ENCODE measurements at regions not wholly inside any gene's neighbourhood (a gene's known extent, or its start where the extent isn't known, plus 50 kb on each side); places are given as distances from the start of the nearest gene placed in this dataset.

GRCh38 chr12:4134448-4135263 is 138.9 kb upstream of the CCND2 start:
- DNase-seq (ENCODE audit: low spot score) = no peak

- DNase-seq (ENCODE audit: low spot score) = no peak
Measured at GRCh38 chr12:4133636-4134447, 139.7 kb upstream of the CCND2 start.

- DNase-seq (ENCODE audit: low spot score) = no peak
Measured at GRCh38 chr12:4133029-4133428, 140.5 kb upstream of the CCND2 start.

- DNase-seq (ENCODE audit: low spot score) = no peak
Measured at GRCh38 chr12:4121506-4122020, 152.0 kb upstream of the CCND2 start.

- no peak for DNase-seq (ENCODE audit: low spot score)
Measured at GRCh38 chr12:4120316-4120917, 153.1 kb upstream of the CCND2 start.

GRCh38 chr12:4119157-4119761 is 154.3 kb upstream of the CCND2 start:
- DNase-seq (ENCODE audit: low spot score) = no peak

- DNase-seq (ENCODE audit: low spot score) = no peak
Measured at GRCh38 chr12:4118601-4119156, 154.9 kb upstream of the CCND2 start.

GRCh38 chr12:4118017-4118510 is 155.5 kb upstream of the CCND2 start:
- no peak for DNase-seq (ENCODE audit: low spot score)

GRCh38 chr12:4117386-4118016 is 156.1 kb upstream of the CCND2 start:
- DNase-seq (ENCODE audit: low spot score) = no peak

GRCh38 chr12:4116251-4117111 is 157.1 kb upstream of the CCND2 start:
- DNase-seq (ENCODE audit: low spot score) = peak; percentile 44

- DNase-seq (ENCODE audit: low spot score) = no peak
Measured at GRCh38 chr12:4115570-4115969, 158.0 kb upstream of the CCND2 start.

GRCh38 chr12:4114986-4115385 is 158.6 kb upstream of the CCND2 start:
- no peak for DNase-seq (ENCODE audit: low spot score)

GRCh38 chr12:4112734-4113325 is 160.7 kb upstream of the CCND2 start:
- DNase-seq (ENCODE audit: low spot score) = no peak

GRCh38 chr12:4112290-4112689 is 161.3 kb upstream of the CCND2 start:
- DNase-seq (ENCODE audit: low spot score) = no peak

GRCh38 chr12:4111010-4111409 is 162.6 kb upstream of the CCND2 start:
- no peak for DNase-seq (ENCODE audit: low spot score)

- no peak for DNase-seq (ENCODE audit: low spot score)
Measured at GRCh38 chr12:4109826-4110225, 163.7 kb upstream of the CCND2 start.

- DNase-seq (ENCODE audit: low spot score) = no peak
Measured at GRCh38 chr12:4108803-4109345, 164.7 kb upstream of the CCND2 start.

GRCh38 chr12:4107911-4108697 is 165.5 kb upstream of the CCND2 start:
- no peak for DNase-seq (ENCODE audit: low spot score)

GRCh38 chr12:4107436-4107878 is 166.1 kb upstream of the CCND2 start:
- peak; percentile 29 for DNase-seq (ENCODE audit: low spot score)
